ENCODE measurements at regions not wholly inside any gene's neighbourhood (a gene's known extent, or its start where the extent isn't known, plus 50 kb on each side); places are given as distances from the start of the nearest gene placed in this dataset.

DNA sequence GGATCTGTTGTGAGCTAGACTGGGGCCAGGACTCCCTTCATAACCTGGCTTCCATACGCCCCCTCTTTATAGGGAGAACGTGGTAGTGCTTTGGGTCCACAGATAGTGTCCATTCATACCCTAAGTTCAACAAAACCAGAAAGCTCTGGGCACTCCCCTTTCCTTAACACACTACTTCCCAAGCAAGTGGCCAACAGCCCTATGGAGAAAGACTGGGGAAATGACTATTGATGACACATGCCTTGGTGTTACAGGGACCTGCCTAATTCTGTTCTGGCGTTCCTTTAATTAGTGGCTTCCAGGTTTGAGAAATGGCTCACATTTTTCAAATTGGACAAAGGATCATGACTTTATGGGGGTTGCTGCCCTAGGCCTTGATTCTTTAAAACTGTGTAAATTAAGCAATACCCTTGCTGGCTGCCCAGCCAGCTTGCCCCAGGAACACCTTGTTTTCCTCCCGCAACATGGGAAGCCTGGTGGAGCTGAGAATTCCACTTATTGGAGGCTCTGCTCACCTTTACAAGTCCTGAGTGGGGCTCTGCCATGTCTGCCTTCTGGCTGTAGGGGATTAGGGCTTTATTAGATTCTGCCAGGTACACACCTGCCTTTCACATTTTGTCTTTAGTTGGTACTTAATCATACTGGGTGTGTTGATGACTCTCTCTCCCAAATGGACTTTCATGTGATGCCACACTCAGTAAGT lies 61.1 kb downstream of the RGS12 start:
- TF ChIP-seq JUND (IDR thresholded peaks at IDR 0.05), result peak in 1 of 2 donors; percentile 19
- TF ChIP-seq TAF1 (conservative IDR thresholded peaks at IDR 0.05), result no peak
- 62% methylated on average over 4 of the region's 4 CpGs for WGBS
- Histone ChIP-seq H3K9ac (ENCODE audit: low read depth in 1 of 2, low read length in 2 of 2) (peak overlapping the region in 1 of 2 donors; percentile 17), H3K4me3 (ENCODE audit: low read depth in 1 of 3, low read length in 3 of 3) (no peak overlapping the region), H3K36me3 (ENCODE audit: control insufficient read depth in 4 of 4, insufficient read depth in 3 of 4, low read depth in 1 of 4, low read length in 3 of 4) (no peaks in the 10 kb centered on the region), H3K27me3 (ENCODE audit: control insufficient read depth in 4 of 4, insufficient read depth in 4 of 4, low read length in 3 of 4) (no peaks in the 10 kb centered on the region), H3K27ac (ENCODE audit: low read depth in 1 of 2, low read length in 2 of 2) (peak overlapping the region; percentile 83 to 90), H3K9me3 (ENCODE audit: control insufficient read depth in 4 of 4, low read length in 3 of 4) (no peaks in the 10 kb centered on the region), H3K4me1 (ENCODE audit: control insufficient read depth in 4 of 4, insufficient read depth in 4 of 4, low read length in 3 of 4) (peaks cover 0 to 25% (median 11%) of the 10 kb centered on the region in 4 donors)
- peak; percentile 33 for DNase-seq (ENCODE audit: low spot score)

- H3K4me1 ChIP-seq (ENCODE audit: control insufficient read depth in 4 of 4, insufficient read depth in 4 of 4, low read length in 3 of 4), result peaks cover 0 to 25% (median 11%) of the 10 kb centered on the region in 4 donors
- peak overlapping the region; percentile 83 to 90 for H3K27ac ChIP-seq (ENCODE audit: low read depth in 1 of 2, low read length in 2 of 2)
- DNase-seq (ENCODE audit: low spot score), result peak; percentile 32
- TF ChIP-seq HNF4G (IDR thresholded peaks at IDR 0.05) (no peak), CTCF (IDR thresholded peaks at IDR 0.05; ENCODE audit: low read depth, low read length, missing input control) (peak; percentile 14), GABPA (IDR thresholded peaks at IDR 0.05 in 1 of 2, conservative IDR thresholded peaks at IDR 0.05 in 1 of 2) (peak in 1 of 2 donors; percentile 60), ATF3 (IDR thresholded peaks at IDR 0.05) (peak; percentile 69), FOXA1 (IDR thresholded peaks at IDR 0.05) (peak; percentile 73), YY1 (IDR thresholded peaks at IDR 0.05) (peak; percentile 96), NR2F2 (IDR thresholded peaks at IDR 0.05) (no peak), REST (IDR thresholded peaks at IDR 0.05) (peak; percentile 93), JUND (IDR thresholded peaks at IDR 0.05) (no peak), TAF1 (conservative IDR thresholded peaks at IDR 0.05) (peak; percentile 47), HNF4A (conservative IDR thresholded peaks at IDR 0.05) (peak; percentile 89 to 92), SP1 (IDR thresholded peaks at IDR 0.05) (peak; percentile 89), RAD21 (IDR thresholded peaks at IDR 0.05) (peak; percentile 55 to 63), FOXA2 (IDR thresholded peaks at IDR 0.05) (peak; percentile 82), EGR1 (IDR thresholded peaks at IDR 0.05; ENCODE audit: low read depth in 2 of 2) (peak in 1 of 2 donors; percentile 26), RXRA (IDR thresholded peaks at IDR 0.05) (peak; percentile 81 to 88)
- TF ChIP-seq, protein P1, sequence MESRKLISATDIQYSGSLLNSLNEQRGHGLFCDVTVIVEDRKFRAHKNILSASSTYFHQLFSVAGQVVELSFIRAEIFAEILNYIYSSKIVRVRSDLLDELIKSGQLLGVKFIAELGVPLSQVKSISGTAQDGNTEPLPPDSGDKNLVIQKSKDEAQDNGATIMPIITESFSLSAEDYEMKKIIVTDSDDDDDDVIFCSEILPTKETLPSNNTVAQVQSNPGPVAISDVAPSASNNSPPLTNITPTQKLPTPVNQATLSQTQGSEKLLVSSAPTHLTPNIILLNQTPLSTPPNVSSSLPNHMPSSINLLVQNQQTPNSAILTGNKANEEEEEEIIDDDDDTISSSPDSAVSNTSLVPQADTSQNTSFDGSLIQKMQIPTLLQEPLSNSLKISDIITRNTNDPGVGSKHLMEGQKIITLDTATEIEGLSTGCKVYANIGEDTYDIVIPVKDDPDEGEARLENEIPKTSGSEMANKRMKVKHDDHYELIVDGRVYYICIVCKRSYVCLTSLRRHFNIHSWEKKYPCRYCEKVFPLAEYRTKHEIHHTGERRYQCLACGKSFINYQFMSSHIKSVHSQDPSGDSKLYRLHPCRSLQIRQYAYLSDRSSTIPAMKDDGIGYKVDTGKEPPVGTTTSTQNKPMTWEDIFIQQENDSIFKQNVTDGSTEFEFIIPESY (IDR thresholded peaks at IDR 0.05), result peak; percentile 76
- TF ChIP-seq, protein P2, sequence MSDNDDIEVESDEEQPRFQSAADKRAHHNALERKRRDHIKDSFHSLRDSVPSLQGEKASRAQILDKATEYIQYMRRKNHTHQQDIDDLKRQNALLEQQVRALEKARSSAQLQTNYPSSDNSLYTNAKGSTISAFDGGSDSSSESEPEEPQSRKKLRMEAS (IDR thresholded peaks at IDR 0.05), result peak; percentile 81
- no peak overlapping the region for H3K4me3 ChIP-seq (ENCODE audit: low read depth in 1 of 3, low read length in 3 of 3)
- H3K36me3 ChIP-seq (ENCODE audit: control insufficient read depth in 4 of 4, insufficient read depth in 3 of 4, low read depth in 1 of 4, low read length in 3 of 4), result no peaks in the 10 kb centered on the region
- WGBS, result 34% methylated on average over 4 of the region's 4 CpGs
- H3K9me3 ChIP-seq (ENCODE audit: control insufficient read depth in 4 of 4, low read length in 3 of 4), result no peaks in the 10 kb centered on the region
- H3K9ac ChIP-seq (ENCODE audit: low read depth in 1 of 2, low read length in 2 of 2), result peak overlapping the region in 1 of 2 donors; percentile 79
- no peaks in the 10 kb centered on the region for H3K27me3 ChIP-seq (ENCODE audit: control insufficient read depth in 4 of 4, insufficient read depth in 4 of 4, low read length in 3 of 4)
These were observed 61.6 kb downstream of the RGS12 start for GRCh38 chr4:3354455-3354811.

Measured in liver (tissue), 8 donors.